Osteoblast (primary cell): ENCODE measurements at regions not wholly inside any gene's neighbourhood (a gene's known extent, or its start where the extent isn't known, plus 50 kb on each side); places are given as distances from the start of the nearest gene placed in this dataset.

Experiments
- DNase-seq: peaks from one replicate; pipeline ENCODE4 v3.0.0; 2011; ENCODE audit warnings: low spot score, mixed read lengths; ENCODE audit not compliant: insufficient read length; ENCODE audit errors: missing footprints
- H2AFZ ChIP-seq: 2 replicates; pipeline ENCODE4 v1.6.0; 2011; ENCODE audit warnings: mild to moderate bottlenecking, low read length
- H3K27ac ChIP-seq: 2 replicates; pipeline ENCODE4 v1.5.1; 2011; ENCODE audit warnings: mild to moderate bottlenecking, low read depth, low read length, moderate library complexity
- H3K27me3 ChIP-seq: 2 replicates; pipeline ENCODE4 v1.6.0; 2012; ENCODE audit warnings: mild to moderate bottlenecking, control low read depth, inconsistent platforms, low read length, moderate library complexity; ENCODE audit not compliant: insufficient read depth
- H3K36me3 ChIP-seq: 2 replicates; pipeline ENCODE4 v1.5.1; 2011; ENCODE audit warnings: mild to moderate bottlenecking, low read length, control low read depth, moderate library complexity; ENCODE audit not compliant: insufficient read depth
- H3K4me1 ChIP-seq: 2 replicates; pipeline ENCODE4 v1.5.1; 2011; ENCODE audit warnings: mild to moderate bottlenecking, low read length, control low read depth, moderate library complexity; ENCODE audit not compliant: insufficient read depth
- H3K4me2 ChIP-seq: 2 replicates; pipeline ENCODE4 v1.6.0; 2011; ENCODE audit warnings: mild to moderate bottlenecking, low read length; ENCODE audit not compliant: insufficient read depth
- H3K4me3 ChIP-seq: fragments of 200-600 bp; sonication (generic); 3 replicates; pipeline ENCODE4 v1.5.1; 2012; ENCODE audit warnings: mild to moderate bottlenecking, low read length, inconsistent platforms; ENCODE audit not compliant: insufficient read depth
- H3K79me2 ChIP-seq: 2 replicates; pipeline ENCODE4 v1.6.0; 2012; ENCODE audit warnings: mild to moderate bottlenecking, low read length, control low read depth, inconsistent platforms; ENCODE audit not compliant: insufficient read depth
- H3K9me3 ChIP-seq: 2 replicates; pipeline ENCODE4 v1.5.1; 2011; ENCODE audit warnings: low read depth, low read length, control low read depth
- H4K20me1 ChIP-seq: 2 replicates; pipeline ENCODE4 v1.6.0; 2012; ENCODE audit warnings: mild to moderate bottlenecking, low read length, control low read depth; ENCODE audit not compliant: insufficient read depth
- TF ChIP-seq, protein P1 (sequence below): IDR thresholded peaks from 2 replicates; pipeline ENCODE4 v1.5.1; 2011; ENCODE audit warnings: mild to moderate bottlenecking, low read depth, low read length, moderate library complexity; ENCODE audit errors: extremely low read depth

DNA sequence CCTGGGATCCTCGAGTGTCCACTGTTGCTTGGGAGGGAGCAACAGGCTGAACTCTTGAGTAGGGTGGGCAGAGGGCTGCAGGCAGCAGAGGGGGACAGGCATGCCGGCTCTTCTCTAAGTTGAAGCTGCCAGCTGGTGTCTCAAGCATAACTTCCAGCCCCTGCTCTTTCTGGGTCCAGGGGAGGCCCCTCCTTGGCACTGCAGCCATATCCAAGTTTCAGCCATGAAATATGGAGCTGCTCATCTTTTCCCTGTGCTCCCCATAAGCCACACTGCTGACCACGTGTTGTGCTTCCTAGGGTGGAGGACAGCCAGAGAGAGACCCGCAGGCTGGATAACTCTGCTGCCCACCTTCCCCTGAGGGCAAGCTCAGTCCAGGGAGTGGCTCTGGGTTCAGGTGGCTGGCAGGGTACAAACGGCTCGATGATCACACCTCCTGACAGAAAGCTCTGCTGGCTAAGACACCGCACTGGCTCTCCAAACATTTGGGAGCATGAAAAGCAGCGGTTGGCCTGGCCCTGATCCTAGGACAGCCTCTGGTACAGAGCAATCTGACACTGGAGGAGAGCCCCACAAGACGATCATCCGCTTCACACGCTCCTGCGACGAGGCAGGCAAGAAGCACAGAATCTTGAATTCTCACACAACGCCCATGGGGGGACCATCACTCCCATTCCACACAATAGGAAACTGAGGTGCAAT lies 79.6 kb downstream of the PITPNM2 start:
- DNase-seq, result peak; percentile 86
- H3K9me3 ChIP-seq, result no peaks in the 10 kb centered on the region
- H3K79me2 ChIP-seq, result peaks cover 4% of the 10 kb centered on the region
- H3K4me1 ChIP-seq, result peaks cover 4% of the 10 kb centered on the region
- H4K20me1 ChIP-seq, result peaks cover 63% of the 10 kb centered on the region
- TF ChIP-seq, protein P1, sequence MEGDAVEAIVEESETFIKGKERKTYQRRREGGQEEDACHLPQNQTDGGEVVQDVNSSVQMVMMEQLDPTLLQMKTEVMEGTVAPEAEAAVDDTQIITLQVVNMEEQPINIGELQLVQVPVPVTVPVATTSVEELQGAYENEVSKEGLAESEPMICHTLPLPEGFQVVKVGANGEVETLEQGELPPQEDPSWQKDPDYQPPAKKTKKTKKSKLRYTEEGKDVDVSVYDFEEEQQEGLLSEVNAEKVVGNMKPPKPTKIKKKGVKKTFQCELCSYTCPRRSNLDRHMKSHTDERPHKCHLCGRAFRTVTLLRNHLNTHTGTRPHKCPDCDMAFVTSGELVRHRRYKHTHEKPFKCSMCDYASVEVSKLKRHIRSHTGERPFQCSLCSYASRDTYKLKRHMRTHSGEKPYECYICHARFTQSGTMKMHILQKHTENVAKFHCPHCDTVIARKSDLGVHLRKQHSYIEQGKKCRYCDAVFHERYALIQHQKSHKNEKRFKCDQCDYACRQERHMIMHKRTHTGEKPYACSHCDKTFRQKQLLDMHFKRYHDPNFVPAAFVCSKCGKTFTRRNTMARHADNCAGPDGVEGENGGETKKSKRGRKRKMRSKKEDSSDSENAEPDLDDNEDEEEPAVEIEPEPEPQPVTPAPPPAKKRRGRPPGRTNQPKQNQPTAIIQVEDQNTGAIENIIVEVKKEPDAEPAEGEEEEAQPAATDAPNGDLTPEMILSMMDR, result no peak
- no peak overlapping the region for H3K27ac ChIP-seq
- no peaks in the 10 kb centered on the region for H3K36me3 ChIP-seq
- H3K4me3 ChIP-seq, result no peak overlapping the region
- no peaks in the 10 kb centered on the region for H3K27me3 ChIP-seq
- H3K4me2 ChIP-seq, result no peak overlapping the region
- no peak overlapping the region for H2AFZ ChIP-seq

DNA sequence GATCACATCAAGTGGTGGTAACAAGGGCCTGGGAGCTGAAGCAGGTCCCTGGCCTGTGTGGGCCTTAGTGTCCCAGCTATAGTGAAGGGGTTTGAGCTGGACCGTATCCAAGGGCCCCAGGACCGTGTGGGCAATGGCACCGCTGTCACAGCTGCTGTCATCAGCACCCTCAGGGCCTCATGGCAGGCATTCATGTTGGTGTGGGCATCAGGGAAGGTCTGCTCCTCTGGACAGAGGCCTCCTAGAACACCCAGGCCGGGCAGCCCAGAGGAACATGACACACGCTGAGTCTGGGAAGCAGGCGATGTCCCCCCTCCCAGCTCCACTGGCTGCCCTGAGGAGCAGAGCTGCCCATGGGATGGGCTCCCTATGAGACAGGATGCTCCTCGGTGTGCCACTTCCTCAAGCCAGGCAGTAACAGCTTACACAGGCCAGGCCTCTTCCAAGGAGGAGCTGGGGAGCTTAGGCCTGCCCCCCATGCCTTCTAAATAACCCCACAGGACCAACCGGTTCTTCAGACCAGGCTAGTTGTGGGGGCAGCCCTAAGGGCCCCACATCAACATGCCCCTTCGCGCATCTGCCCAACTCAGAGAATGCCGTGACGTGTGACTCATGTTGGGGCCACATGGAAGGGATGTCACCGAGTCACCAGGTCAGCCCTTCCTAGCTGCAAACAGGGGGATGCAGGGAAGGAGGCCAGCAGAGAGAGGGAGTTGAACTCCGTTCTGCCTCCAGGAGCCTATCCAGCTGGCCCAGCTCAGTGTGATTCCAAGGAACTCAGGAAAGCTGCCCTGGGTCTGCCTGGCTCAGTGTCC lies 80.4 kb downstream of the PITPNM2 start:
- no peaks in the 10 kb centered on the region for H3K27me3 ChIP-seq
- no peaks in the 10 kb centered on the region for H3K36me3 ChIP-seq
- TF ChIP-seq, protein P1, result no peak
- peaks cover 4% of the 10 kb centered on the region for H3K79me2 ChIP-seq
- no peak overlapping the region for H3K27ac ChIP-seq
- H3K9me3 ChIP-seq, result no peaks in the 10 kb centered on the region
- no peak overlapping the region for H2AFZ ChIP-seq
- H4K20me1 ChIP-seq, result peaks cover 58% of the 10 kb centered on the region
- no peak overlapping the region for H3K4me3 ChIP-seq
- no peak overlapping the region for H3K4me2 ChIP-seq
- peaks cover 4% of the 10 kb centered on the region for H3K4me1 ChIP-seq
- DNase-seq, result no peak

DNA sequence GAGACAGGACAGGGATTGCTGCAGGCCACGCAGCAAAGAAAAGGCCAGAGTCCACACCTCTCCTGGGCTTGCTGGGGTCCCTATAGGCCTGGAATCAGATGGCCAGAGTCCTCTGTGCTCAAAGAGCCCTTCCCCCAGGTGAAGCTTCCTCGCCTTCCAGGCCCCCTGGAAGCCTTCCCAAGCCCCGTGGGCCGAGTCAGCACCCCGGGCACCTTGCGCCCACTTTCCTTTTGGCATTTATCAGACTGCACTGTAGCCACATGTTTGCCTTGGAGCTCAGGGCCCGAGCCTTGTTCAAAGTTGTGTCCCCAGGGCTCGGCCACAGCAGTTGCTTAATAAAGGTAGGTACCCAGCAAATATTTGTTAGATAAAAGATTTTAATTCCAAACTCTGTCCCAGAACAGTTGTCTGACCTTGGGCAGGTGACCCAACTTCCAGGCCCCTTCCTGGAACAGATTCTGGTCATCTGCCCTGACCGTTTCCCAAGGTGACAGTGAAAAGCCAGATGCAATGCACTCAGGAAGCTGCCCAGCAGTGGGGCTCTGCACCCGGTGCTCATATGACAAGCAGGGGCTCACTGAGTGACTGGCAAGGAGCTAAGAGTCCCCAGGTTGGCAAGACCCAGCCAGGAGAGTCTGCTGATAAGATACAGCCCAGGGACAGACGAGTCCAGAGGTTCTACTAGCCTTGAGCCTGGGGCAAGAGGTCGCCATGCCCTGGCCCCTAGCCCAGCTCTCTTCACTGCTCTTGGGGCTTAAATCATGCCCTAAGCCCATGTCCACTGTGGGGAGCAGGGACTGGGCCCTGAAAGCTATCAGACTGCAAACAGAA lies 81.2 kb downstream of the PITPNM2 start:
- TF ChIP-seq, protein P1, result no peak
- Histone ChIP-seq H2AFZ (no peak overlapping the region), H4K20me1 (peaks cover 57% of the 10 kb centered on the region), H3K4me1 (peaks cover 4% of the 10 kb centered on the region), H3K4me2 (no peak overlapping the region), H3K27me3 (no peaks in the 10 kb centered on the region), H3K79me2 (peaks cover 4% of the 10 kb centered on the region), H3K4me3 (no peak overlapping the region), H3K27ac (no peak overlapping the region), H3K36me3 (no peaks in the 10 kb centered on the region), H3K9me3 (no peaks in the 10 kb centered on the region)
- no peak for DNase-seq
